ENCODE measurements at regions not wholly inside any gene's neighbourhood (a gene's known extent, or its start where the extent isn't known, plus 50 kb on each side); places are given as distances from the start of the nearest gene placed in this dataset.

GRCh38 chr12:130224613-130225012 lies 62.3 kb downstream of the FZD10 start:
- no peak for DNase-seq (ENCODE audit: extremely low spot score)
- TF ChIP-seq HDGF (IDR thresholded peaks at IDR 0.05; ENCODE audit: borderline replicate concordance) (no peak), FOXA1 (IDR thresholded peaks at IDR 0.05) (no peak), TARDBP (IDR thresholded peaks at IDR 0.05) (no peak), L3MBTL2 (conservative IDR thresholded peaks at IDR 0.05) (no peak), FOXK2 (IDR thresholded peaks at IDR 0.05) (no peak), PKNOX1 (IDR thresholded peaks at IDR 0.05) (no peak), NFRKB (IDR thresholded peaks at IDR 0.05) (no peak), ARNT (IDR thresholded peaks at IDR 0.05) (no peak), ELF4 (IDR thresholded peaks at IDR 0.05) (no peak), SP1 (IDR thresholded peaks at IDR 0.05) (no peak), CTBP1 (IDR thresholded peaks at IDR 0.05; ENCODE audit: borderline replicate concordance) (no peak), LEF1 (IDR thresholded peaks at IDR 0.05; ENCODE audit: borderline replicate concordance) (no peak), BHLHE40 (IDR thresholded peaks at IDR 0.05; ENCODE audit: borderline replicate concordance) (no peak), ZNF384 (IDR thresholded peaks at IDR 0.05) (no peak), FOXM1 (IDR thresholded peaks at IDR 0.05; ENCODE audit: borderline replicate concordance) (no peak), SUZ12 (IDR thresholded peaks at IDR 0.05) (no peak)
- CTCF ChIA-PET: no interaction called here
- POLR2A ChIA-PET: no interaction called here

- POLR2A ChIA-PET: no interaction called here
- TF ChIP-seq NFRKB (IDR thresholded peaks at IDR 0.05) (no peak), LEF1 (IDR thresholded peaks at IDR 0.05; ENCODE audit: borderline replicate concordance) (no peak), L3MBTL2 (conservative IDR thresholded peaks at IDR 0.05) (no peak), ZNF384 (IDR thresholded peaks at IDR 0.05) (no peak), CTBP1 (IDR thresholded peaks at IDR 0.05; ENCODE audit: borderline replicate concordance) (no peak), ELF4 (IDR thresholded peaks at IDR 0.05) (no peak), TARDBP (IDR thresholded peaks at IDR 0.05) (no peak), ARNT (IDR thresholded peaks at IDR 0.05) (no peak)
- CTCF ChIA-PET: no interaction called here
- no peak for DNase-seq (ENCODE audit: extremely low spot score)
Measured at GRCh38 chr12:130225347-130225746, 63.1 kb downstream of the FZD10 start.

- CTCF ChIA-PET: no interaction called here
- TF ChIP-seq PKNOX1 (IDR thresholded peaks at IDR 0.05) (no peak), NFRKB (IDR thresholded peaks at IDR 0.05) (no peak), FOXA1 (IDR thresholded peaks at IDR 0.05) (no peak), TARDBP (IDR thresholded peaks at IDR 0.05) (no peak), ZNF384 (IDR thresholded peaks at IDR 0.05) (no peak), LEF1 (IDR thresholded peaks at IDR 0.05; ENCODE audit: borderline replicate concordance) (no peak), ARNT (IDR thresholded peaks at IDR 0.05) (no peak), FOXM1 (IDR thresholded peaks at IDR 0.05; ENCODE audit: borderline replicate concordance) (no peak), BHLHE40 (IDR thresholded peaks at IDR 0.05; ENCODE audit: borderline replicate concordance) (no peak), HDGF (IDR thresholded peaks at IDR 0.05; ENCODE audit: borderline replicate concordance) (no peak), ELF4 (IDR thresholded peaks at IDR 0.05) (no peak), SUZ12 (IDR thresholded peaks at IDR 0.05) (no peak)
- no peak for DNase-seq (ENCODE audit: extremely low spot score)
- POLR2A ChIA-PET: no interaction called here
Measured at GRCh38 chr12:130226126-130226525, 63.9 kb downstream of the FZD10 start.

DNA sequence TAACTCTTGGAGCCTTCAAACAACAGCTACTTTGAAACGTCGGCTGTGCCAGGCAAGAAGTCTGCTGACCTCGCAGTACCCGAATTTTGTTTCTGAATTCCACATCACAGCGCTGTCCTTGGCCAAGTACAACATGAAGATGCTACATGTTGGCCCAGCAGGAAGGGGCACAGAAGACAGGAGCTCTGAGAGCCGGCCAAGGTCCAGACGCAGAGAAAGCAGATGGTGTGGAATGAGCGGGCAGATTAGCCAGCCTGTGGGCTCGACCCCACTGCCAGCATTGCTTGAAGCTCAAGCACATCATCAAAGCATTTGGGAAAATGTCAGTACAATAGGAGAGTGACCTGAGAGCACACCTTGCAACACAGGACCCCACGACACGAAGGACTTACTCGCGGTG lies 64.5 kb downstream of the FZD10 start:
- TF ChIP-seq ARNT (IDR thresholded peaks at IDR 0.05) (no peak), SP1 (IDR thresholded peaks at IDR 0.05) (no peak), TARDBP (IDR thresholded peaks at IDR 0.05) (no peak), FOXM1 (IDR thresholded peaks at IDR 0.05; ENCODE audit: borderline replicate concordance) (no peak), ELF4 (IDR thresholded peaks at IDR 0.05) (no peak), NFRKB (IDR thresholded peaks at IDR 0.05) (no peak), PKNOX1 (IDR thresholded peaks at IDR 0.05) (no peak), FOXK2 (IDR thresholded peaks at IDR 0.05) (no peak), HDGF (IDR thresholded peaks at IDR 0.05; ENCODE audit: borderline replicate concordance) (no peak), FOXA1 (IDR thresholded peaks at IDR 0.05) (no peak), SUZ12 (IDR thresholded peaks at IDR 0.05) (no peak), L3MBTL2 (conservative IDR thresholded peaks at IDR 0.05) (no peak), BHLHE40 (IDR thresholded peaks at IDR 0.05; ENCODE audit: borderline replicate concordance) (no peak), ZNF384 (IDR thresholded peaks at IDR 0.05) (no peak), CTBP1 (IDR thresholded peaks at IDR 0.05; ENCODE audit: borderline replicate concordance) (no peak), LEF1 (IDR thresholded peaks at IDR 0.05; ENCODE audit: borderline replicate concordance) (no peak)
- CTCF ChIA-PET: no interaction called here
- POLR2A ChIA-PET: no interaction called here
- DNase-seq (ENCODE audit: extremely low spot score): no peak

DNA sequence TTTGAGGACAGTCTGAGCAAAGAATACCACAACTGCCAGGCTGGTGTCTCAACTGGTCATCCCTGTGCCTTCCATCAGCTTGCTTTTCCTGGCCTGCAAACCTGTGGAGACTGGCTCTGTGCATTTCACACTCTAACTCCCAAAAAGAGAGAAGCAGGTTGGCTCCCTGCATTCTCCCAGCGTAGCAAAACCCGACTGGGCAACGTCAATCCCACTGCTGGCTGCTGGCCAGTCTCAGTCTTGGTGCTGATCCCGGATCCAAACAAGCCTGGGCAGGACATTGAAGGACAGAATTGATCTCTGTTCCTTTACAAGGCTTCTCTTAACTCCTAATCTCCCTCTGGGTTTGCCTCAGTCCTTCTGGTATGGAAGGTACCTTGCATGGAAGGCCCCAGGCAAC lies 65.4 kb downstream of the FZD10 start:
- ChIA-PET CTCF (no interaction called here), POLR2A (no interaction called here)
- TF ChIP-seq PKNOX1 (IDR thresholded peaks at IDR 0.05) (no peak), L3MBTL2 (conservative IDR thresholded peaks at IDR 0.05) (no peak), SP1 (IDR thresholded peaks at IDR 0.05) (no peak), FOXA1 (IDR thresholded peaks at IDR 0.05) (no peak), FOXK2 (IDR thresholded peaks at IDR 0.05) (no peak), FOXM1 (IDR thresholded peaks at IDR 0.05; ENCODE audit: borderline replicate concordance) (no peak), NFRKB (IDR thresholded peaks at IDR 0.05) (no peak), SUZ12 (IDR thresholded peaks at IDR 0.05) (no peak), BHLHE40 (IDR thresholded peaks at IDR 0.05; ENCODE audit: borderline replicate concordance) (no peak), ZNF384 (IDR thresholded peaks at IDR 0.05) (no peak), ARNT (IDR thresholded peaks at IDR 0.05) (no peak), HDGF (IDR thresholded peaks at IDR 0.05; ENCODE audit: borderline replicate concordance) (no peak), LEF1 (IDR thresholded peaks at IDR 0.05; ENCODE audit: borderline replicate concordance) (no peak), CTBP1 (IDR thresholded peaks at IDR 0.05; ENCODE audit: borderline replicate concordance) (no peak), ELF4 (IDR thresholded peaks at IDR 0.05) (no peak), TARDBP (IDR thresholded peaks at IDR 0.05) (no peak)
- no peak for DNase-seq (ENCODE audit: extremely low spot score)
